ENCODE measurements at regions not wholly inside any gene's neighbourhood (a gene's known extent, or its start where the extent isn't known, plus 50 kb on each side); places are given as distances from the start of the nearest gene placed in this dataset.

GRCh38 chrX:124940531-124940930 lies 379.1 kb upstream of the TEX13C start:
- Histone ChIP-seq H2AFZ (ENCODE audit: low read length) (no peak overlapping the region), H3K4me2 (ENCODE audit: extremely low read depth, insufficient read depth, low read length) (no peak overlapping the region), H3K4me3 (replicated peaks in 1 of 4; ENCODE audit: control extremely low read depth in 1 of 4, insufficient read depth in 1 of 4, low read depth in 3 of 4, low read length in 4 of 4) (no peak overlapping the region), H3K27me3 (ENCODE audit: control insufficient read depth, insufficient read depth, low read length) (no peaks in the 10 kb centered on the region), H3K4me1 (ENCODE audit: control insufficient read depth, extremely low read depth, insufficient read depth, low read length) (no peaks in the 10 kb centered on the region), H3K36me3 (ENCODE audit: control insufficient read depth, insufficient read depth, low read length) (no peaks in the 10 kb centered on the region), H3K9me3 (ENCODE audit: control insufficient read depth, insufficient read depth, low read depth, low read length) (no peaks in the 10 kb centered on the region), H3K9ac (ENCODE audit: insufficient read depth, low read length) (no peak overlapping the region), H4K20me1 (ENCODE audit: control insufficient read depth, extremely low read depth, insufficient read depth, low read length) (no peaks in the 10 kb centered on the region), H3K27ac (ENCODE audit: insufficient read depth, low read length) (no peak overlapping the region), H3K79me2 (ENCODE audit: control insufficient read depth, insufficient read depth, low read length) (no peaks in the 10 kb centered on the region)
- DNase-seq (ENCODE audit: low read depth in 2 of 2), result no peak
- TF ChIP-seq CTCF (conservative IDR thresholded peaks at IDR 0.05 in 1 of 2, IDR thresholded peaks at IDR 0.05 in 1 of 2; ENCODE audit: low read depth in 1 of 2, low read length in 2 of 2), result no peak
- TF ChIP-seq EZH2 (IDR thresholded peaks at IDR 0.05; ENCODE audit: low read length, missing control alignments), result no peak

GRCh38 chrX:124954402-124954801 lies 365.3 kb upstream of the TEX13C start:
- TF ChIP-seq EZH2 (IDR thresholded peaks at IDR 0.05; ENCODE audit: low read length, missing control alignments) (no peak), CTCF (conservative IDR thresholded peaks at IDR 0.05 in 1 of 2, IDR thresholded peaks at IDR 0.05 in 1 of 2; ENCODE audit: low read depth in 1 of 2, low read length in 2 of 2) (no peak)
- DNase-seq (ENCODE audit: low read depth in 2 of 2), result no peak
- H3K79me2 ChIP-seq (ENCODE audit: control insufficient read depth, insufficient read depth, low read length), result no peaks in the 10 kb centered on the region
- no peak overlapping the region for H3K4me3 ChIP-seq (replicated peaks in 1 of 4; ENCODE audit: control extremely low read depth in 1 of 4, insufficient read depth in 1 of 4, low read depth in 3 of 4, low read length in 4 of 4)
- no peak overlapping the region for H3K4me2 ChIP-seq (ENCODE audit: extremely low read depth, insufficient read depth, low read length)
- no peaks in the 10 kb centered on the region for H4K20me1 ChIP-seq (ENCODE audit: control insufficient read depth, extremely low read depth, insufficient read depth, low read length)
- H3K9ac ChIP-seq (ENCODE audit: insufficient read depth, low read length), result no peak overlapping the region
- H2AFZ ChIP-seq (ENCODE audit: low read length), result no peak overlapping the region
- H3K27ac ChIP-seq (ENCODE audit: insufficient read depth, low read length), result no peak overlapping the region
- H3K36me3 ChIP-seq (ENCODE audit: control insufficient read depth, insufficient read depth, low read length), result no peaks in the 10 kb centered on the region
- H3K9me3 ChIP-seq (ENCODE audit: control insufficient read depth, insufficient read depth, low read depth, low read length), result no peaks in the 10 kb centered on the region
- H3K4me1 ChIP-seq (ENCODE audit: control insufficient read depth, extremely low read depth, insufficient read depth, low read length), result no peaks in the 10 kb centered on the region
- no peaks in the 10 kb centered on the region for H3K27me3 ChIP-seq (ENCODE audit: control insufficient read depth, insufficient read depth, low read length)

- H3K27ac ChIP-seq (ENCODE audit: insufficient read depth, low read length), result no peak overlapping the region
- H3K27me3 ChIP-seq (ENCODE audit: control insufficient read depth, insufficient read depth, low read length), result no peaks in the 10 kb centered on the region
- no peak overlapping the region for H3K4me2 ChIP-seq (ENCODE audit: extremely low read depth, insufficient read depth, low read length)
- no peaks in the 10 kb centered on the region for H3K36me3 ChIP-seq (ENCODE audit: control insufficient read depth, insufficient read depth, low read length)
- no peak overlapping the region for H2AFZ ChIP-seq (ENCODE audit: low read length)
- no peak overlapping the region for H3K9ac ChIP-seq (ENCODE audit: insufficient read depth, low read length)
- no peak overlapping the region for H3K4me3 ChIP-seq (replicated peaks in 1 of 4; ENCODE audit: control extremely low read depth in 1 of 4, insufficient read depth in 1 of 4, low read depth in 3 of 4, low read length in 4 of 4)
- TF ChIP-seq EZH2 (IDR thresholded peaks at IDR 0.05; ENCODE audit: low read length, missing control alignments), result no peak
- TF ChIP-seq CTCF (conservative IDR thresholded peaks at IDR 0.05 in 1 of 2, IDR thresholded peaks at IDR 0.05 in 1 of 2; ENCODE audit: low read depth in 1 of 2, low read length in 2 of 2), result no peak
- no peaks in the 10 kb centered on the region for H4K20me1 ChIP-seq (ENCODE audit: control insufficient read depth, extremely low read depth, insufficient read depth, low read length)
- no peak for DNase-seq (ENCODE audit: low read depth in 2 of 2)
- no peaks in the 10 kb centered on the region for H3K4me1 ChIP-seq (ENCODE audit: control insufficient read depth, extremely low read depth, insufficient read depth, low read length)
- H3K9me3 ChIP-seq (ENCODE audit: control insufficient read depth, insufficient read depth, low read depth, low read length), result no peaks in the 10 kb centered on the region
- H3K79me2 ChIP-seq (ENCODE audit: control insufficient read depth, insufficient read depth, low read length), result no peaks in the 10 kb centered on the region
These were observed 359.2 kb upstream of the TEX13C start for GRCh38 chrX:124960454-124960853.

Measured in fibroblast of lung (primary cell).